ENCODE measurements at regions not wholly inside any gene's neighbourhood (a gene's known extent, or its start where the extent isn't known, plus 50 kb on each side); places are given as distances from the start of the nearest gene placed in this dataset.
"Not testable (repeated sequence)": the region's sequence is repeated elsewhere in the genome, so short reads cannot be mapped to it uniquely, and the experiment has no call there.

DNA sequence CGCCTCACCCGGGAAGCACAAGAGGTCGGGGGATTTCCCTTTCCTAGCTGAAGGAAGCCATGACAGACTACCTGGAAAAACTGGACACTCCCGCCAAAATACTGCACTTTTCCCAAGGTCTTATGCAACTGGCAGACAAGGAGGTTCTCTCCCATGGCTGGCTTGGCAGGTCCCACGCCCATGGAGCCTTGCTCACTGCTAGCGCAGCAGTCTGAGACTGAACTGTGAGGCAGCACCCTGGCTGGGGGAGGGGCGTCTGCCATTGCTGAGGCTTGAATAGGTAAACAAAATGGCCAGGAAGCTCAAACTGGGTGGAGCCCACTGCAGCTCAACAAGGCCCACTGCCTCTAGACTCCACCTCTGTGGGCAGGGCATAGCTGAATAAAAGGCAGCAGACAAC, 92.1 kb downstream of the C4BPA start:
- not testable (repeated sequence) for H3K4me3 Mint-ChIP-seq; H3K36me3 Mint-ChIP-seq (ENCODE audit: low read depth); H3K4me1 Mint-ChIP-seq; H3K27me3 Mint-ChIP-seq (ENCODE audit: low read depth); H3K27ac Mint-ChIP-seq
- peaks cover 26% of the 10 kb centered on the region for H3K9me3 Mint-ChIP-seq

DNA sequence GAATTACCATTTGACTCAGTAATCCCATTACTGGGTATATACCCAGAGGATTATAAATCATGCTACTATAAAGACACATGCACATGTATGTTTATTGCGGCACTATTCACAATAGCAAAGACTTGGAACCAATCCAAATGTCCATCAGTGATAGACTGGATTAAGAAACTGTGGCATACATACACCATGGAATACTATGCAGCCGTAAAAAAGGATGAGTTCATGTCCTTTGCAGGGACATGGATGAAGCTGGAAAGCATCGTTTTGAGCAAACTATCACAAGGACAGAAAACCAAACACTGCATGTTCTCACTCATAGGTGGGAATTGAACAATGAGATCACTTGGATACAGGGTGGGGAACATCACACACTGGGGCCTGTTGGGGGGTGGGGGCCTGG, 97.5 kb downstream of the C4BPA start:
- H3K9me3 Mint-ChIP-seq, result peaks cover 32% of the 10 kb centered on the region
- H3K27ac Mint-ChIP-seq; H3K36me3 Mint-ChIP-seq (ENCODE audit: low read depth); H3K4me1 Mint-ChIP-seq; H3K27me3 Mint-ChIP-seq (ENCODE audit: low read depth); H3K4me3 Mint-ChIP-seq: not testable (repeated sequence)

DNA sequence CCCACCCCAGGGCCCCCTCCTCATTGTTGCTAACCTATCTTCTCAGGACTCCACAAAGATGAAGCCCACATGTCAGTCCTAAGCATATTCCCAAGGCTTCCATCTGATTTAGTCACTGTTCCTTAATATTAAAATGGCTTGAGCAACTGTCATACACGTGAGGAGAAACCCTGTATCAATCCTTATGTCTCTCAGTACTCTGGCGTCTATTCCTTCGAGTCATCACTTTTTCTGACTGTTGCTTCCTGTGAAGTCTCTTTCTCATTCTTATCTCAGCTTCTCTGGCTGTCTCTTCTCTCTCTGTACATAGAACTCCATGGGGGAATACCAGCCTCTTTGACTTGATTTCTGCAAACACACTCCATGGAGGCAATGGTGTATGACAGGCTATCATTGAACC, 98.4 kb downstream of the C4BPA start:
- Mint-ChIP-seq H3K4me3 (no peak overlapping the region), H3K27me3 (ENCODE audit: low read depth) (no peaks in the 10 kb centered on the region), H3K27ac (no peak overlapping the region), H3K36me3 (ENCODE audit: low read depth) (no peaks in the 10 kb centered on the region), H3K9me3 (peaks cover 33% of the 10 kb centered on the region), H3K4me1 (no peaks in the 10 kb centered on the region)
- TF ChIP-seq, protein P1, sequence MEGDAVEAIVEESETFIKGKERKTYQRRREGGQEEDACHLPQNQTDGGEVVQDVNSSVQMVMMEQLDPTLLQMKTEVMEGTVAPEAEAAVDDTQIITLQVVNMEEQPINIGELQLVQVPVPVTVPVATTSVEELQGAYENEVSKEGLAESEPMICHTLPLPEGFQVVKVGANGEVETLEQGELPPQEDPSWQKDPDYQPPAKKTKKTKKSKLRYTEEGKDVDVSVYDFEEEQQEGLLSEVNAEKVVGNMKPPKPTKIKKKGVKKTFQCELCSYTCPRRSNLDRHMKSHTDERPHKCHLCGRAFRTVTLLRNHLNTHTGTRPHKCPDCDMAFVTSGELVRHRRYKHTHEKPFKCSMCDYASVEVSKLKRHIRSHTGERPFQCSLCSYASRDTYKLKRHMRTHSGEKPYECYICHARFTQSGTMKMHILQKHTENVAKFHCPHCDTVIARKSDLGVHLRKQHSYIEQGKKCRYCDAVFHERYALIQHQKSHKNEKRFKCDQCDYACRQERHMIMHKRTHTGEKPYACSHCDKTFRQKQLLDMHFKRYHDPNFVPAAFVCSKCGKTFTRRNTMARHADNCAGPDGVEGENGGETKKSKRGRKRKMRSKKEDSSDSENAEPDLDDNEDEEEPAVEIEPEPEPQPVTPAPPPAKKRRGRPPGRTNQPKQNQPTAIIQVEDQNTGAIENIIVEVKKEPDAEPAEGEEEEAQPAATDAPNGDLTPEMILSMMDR (IDR thresholded peaks at IDR 0.05; ENCODE audit: unreplicated experiment in 3 of 3), result no peak

DNA sequence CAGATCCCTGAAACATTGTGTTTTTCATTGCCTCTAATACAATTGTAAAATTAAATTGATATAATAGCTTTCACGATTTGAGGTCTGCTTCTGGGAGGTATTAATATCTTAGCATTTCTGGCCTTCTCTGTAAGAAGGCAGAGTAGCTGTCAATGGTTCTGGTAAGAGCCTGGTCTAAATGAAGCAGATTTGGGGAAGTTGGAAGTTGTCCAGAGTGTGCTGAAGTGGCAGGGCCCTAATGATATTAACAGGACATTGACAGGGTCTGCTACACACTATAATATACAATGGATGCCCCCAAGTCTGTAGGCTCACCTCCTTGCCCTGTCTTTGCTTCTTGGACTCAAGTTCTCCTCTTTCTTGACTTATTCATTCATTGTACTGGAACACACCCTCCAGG, 99.5 kb downstream of the C4BPA start:
- peaks cover 36% of the 10 kb centered on the region for H3K9me3 Mint-ChIP-seq
- H3K4me1 Mint-ChIP-seq, result no peaks in the 10 kb centered on the region
- H3K36me3 Mint-ChIP-seq (ENCODE audit: low read depth), result no peaks in the 10 kb centered on the region
- H3K27me3 Mint-ChIP-seq (ENCODE audit: low read depth), result peaks cover 1% of the 10 kb centered on the region
- no peak overlapping the region for H3K4me3 Mint-ChIP-seq
- no peak overlapping the region for H3K27ac Mint-ChIP-seq
- TF ChIP-seq, protein P1 (IDR thresholded peaks at IDR 0.05; ENCODE audit: unreplicated experiment in 3 of 3), result no peak

DNA sequence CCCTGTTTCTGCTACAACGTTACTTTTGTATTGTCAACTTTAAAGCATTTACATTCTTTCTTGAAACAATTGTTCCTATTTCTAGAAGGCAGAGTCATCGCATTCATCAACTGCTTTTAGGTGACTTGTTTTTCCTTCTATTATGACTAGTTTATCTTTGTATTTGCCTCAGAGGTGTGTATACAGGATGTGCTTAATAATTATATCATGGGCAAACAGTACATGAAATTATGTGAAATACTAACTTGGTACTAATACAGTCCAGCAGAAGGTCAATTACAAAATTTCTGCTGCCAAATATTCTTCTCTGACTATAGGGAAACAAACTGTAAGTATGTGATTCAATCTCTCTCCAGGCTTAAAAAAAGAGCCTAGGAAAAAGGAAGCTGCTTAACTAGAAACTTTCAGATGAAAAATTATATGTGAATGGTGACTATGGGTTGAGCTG, 101.6 kb downstream of the C4BPA start:
- Mint-ChIP-seq H3K4me3 (no peak overlapping the region), H3K36me3 (ENCODE audit: low read depth) (no peaks in the 10 kb centered on the region), H3K27ac (no peak overlapping the region), H3K4me1 (no peaks in the 10 kb centered on the region), H3K27me3 (ENCODE audit: low read depth) (peaks cover 3% of the 10 kb centered on the region), H3K9me3 (peaks cover 21% of the 10 kb centered on the region)
- TF ChIP-seq, protein P1 (IDR thresholded peaks at IDR 0.05; ENCODE audit: unreplicated experiment in 3 of 3), result no peak

DNA sequence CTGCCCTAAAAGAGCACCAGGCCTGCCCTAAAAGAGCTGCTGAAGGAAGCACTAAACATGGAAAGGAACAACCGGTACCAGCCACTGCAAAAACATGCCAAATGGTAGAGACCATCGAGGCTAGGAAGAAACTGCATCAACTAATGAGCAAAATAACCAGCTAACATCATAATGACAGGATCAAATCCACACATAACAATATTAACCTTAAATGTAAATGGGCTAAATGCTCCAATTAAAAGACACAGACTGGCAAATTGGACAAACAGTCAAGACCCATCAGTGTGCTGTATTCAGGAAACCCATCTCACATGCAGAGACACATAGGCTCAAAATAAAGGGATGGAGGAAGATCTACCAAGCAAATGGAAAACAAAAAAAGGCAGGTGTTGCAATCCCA, 104.7 kb downstream of the C4BPA start:
- H3K4me3 Mint-ChIP-seq; H3K4me1 Mint-ChIP-seq; H3K27me3 Mint-ChIP-seq (ENCODE audit: low read depth); H3K36me3 Mint-ChIP-seq (ENCODE audit: low read depth); H3K27ac Mint-ChIP-seq: not testable (repeated sequence)
- peaks cover 18% of the 10 kb centered on the region for H3K9me3 Mint-ChIP-seq

DNA sequence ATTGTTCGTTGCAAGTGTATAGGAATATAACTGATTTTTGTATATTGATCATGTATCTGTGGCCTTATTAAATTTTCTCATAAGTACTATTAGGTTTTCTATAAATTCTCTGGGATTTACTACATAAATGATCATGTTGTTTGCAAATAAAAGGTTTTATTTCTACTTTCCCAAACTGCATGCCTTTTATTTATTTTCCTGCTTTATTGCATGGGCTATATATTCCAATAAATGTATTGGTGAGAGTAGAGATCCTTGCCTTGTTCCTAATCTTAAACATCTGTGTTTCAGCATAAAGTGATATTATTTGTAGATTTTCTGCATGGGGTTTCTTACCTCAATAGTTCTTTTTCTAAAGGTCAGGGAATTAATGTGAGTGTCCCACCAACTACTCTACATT, 107.0 kb upstream of the CD55 start:
- TF ChIP-seq, protein P1 (IDR thresholded peaks at IDR 0.05; ENCODE audit: unreplicated experiment in 3 of 3), result no peak
- H3K27ac Mint-ChIP-seq, result no peak overlapping the region
- no peaks in the 10 kb centered on the region for H3K36me3 Mint-ChIP-seq (ENCODE audit: low read depth)
- H3K4me3 Mint-ChIP-seq, result no peak overlapping the region
- H3K4me1 Mint-ChIP-seq, result peaks cover 10% of the 10 kb centered on the region
- no peaks in the 10 kb centered on the region for H3K27me3 Mint-ChIP-seq (ENCODE audit: low read depth)
- H3K9me3 Mint-ChIP-seq, result peaks cover 18% of the 10 kb centered on the region
